GM10248 (cell line): ENCODE measurements at regions not wholly inside any gene's neighbourhood (a gene's known extent, or its start where the extent isn't known, plus 50 kb on each side); places are given as distances from the start of the nearest gene placed in this dataset.

Experiments
- CTCF ChIA-PET: fragments of 300-600 bp; sonication (Branson Sonifier 250); formaldehyde crosslinking; extraction: SDS; loops from one replicate; lab custom pipeline; 2021; ENCODE audit warnings: antibody characterized with exemption; lab: Yijun Ruan, JAX
- POLR2A ChIA-PET: fragments of 350-650 bp; sonication (Branson Sonifier 250); formaldehyde crosslinking; extraction: SDS; loops from one replicate; lab custom pipeline; 2020; ENCODE audit warnings: antibody characterized with exemption; lab: Yijun Ruan, JAX
- DNase-seq: peaks from one replicate; pipeline ENCODE4 v3.0.0; 2012; ENCODE audit errors: extremely low spot score
- TF ChIP-seq, protein P1 (sequence below): IDR thresholded peaks from 2 replicates; pipeline ENCODE4 v1.5.1; 2012; ENCODE audit warnings: mild to moderate bottlenecking, low read depth; ENCODE audit errors: extremely low read depth, missing control alignments, control extremely low read depth

DNA sequence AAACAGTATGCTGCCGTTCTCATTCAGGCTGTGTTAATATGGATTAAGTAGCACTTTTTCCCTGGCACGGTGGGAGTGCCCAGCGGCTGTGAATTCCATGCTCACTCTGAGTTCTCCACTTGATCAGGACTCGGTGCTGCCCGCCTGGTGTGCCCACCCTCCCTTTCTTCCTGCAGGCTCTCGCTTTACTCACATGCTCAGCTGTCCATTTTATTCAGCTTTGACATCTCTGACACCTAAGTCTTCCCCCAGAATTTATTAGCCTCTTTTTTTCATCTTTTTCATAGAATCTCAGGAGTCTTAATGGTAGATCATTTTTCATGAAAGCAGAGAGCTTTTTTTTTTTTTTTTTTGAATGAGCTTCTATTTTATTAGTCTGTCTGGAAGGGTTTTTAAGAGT is 626.5 kb downstream of the IRX1 start:
- DNase-seq, result no peak
- ChIA-PET POLR2A (no interaction called here), CTCF (no interaction called here)
- TF ChIP-seq, protein P1, sequence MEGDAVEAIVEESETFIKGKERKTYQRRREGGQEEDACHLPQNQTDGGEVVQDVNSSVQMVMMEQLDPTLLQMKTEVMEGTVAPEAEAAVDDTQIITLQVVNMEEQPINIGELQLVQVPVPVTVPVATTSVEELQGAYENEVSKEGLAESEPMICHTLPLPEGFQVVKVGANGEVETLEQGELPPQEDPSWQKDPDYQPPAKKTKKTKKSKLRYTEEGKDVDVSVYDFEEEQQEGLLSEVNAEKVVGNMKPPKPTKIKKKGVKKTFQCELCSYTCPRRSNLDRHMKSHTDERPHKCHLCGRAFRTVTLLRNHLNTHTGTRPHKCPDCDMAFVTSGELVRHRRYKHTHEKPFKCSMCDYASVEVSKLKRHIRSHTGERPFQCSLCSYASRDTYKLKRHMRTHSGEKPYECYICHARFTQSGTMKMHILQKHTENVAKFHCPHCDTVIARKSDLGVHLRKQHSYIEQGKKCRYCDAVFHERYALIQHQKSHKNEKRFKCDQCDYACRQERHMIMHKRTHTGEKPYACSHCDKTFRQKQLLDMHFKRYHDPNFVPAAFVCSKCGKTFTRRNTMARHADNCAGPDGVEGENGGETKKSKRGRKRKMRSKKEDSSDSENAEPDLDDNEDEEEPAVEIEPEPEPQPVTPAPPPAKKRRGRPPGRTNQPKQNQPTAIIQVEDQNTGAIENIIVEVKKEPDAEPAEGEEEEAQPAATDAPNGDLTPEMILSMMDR, result no peak

- ChIA-PET CTCF (no interaction called here), POLR2A (no interaction called here)
- TF ChIP-seq, protein P1, result no peak
- DNase-seq, result no peak
Observed at GRCh38 chr5:4222821-4223220, 627.2 kb downstream of the IRX1 start.

- DNase-seq, result no peak
- CTCF ChIA-PET, result no interaction called here
- TF ChIP-seq, protein P1, result no peak
- POLR2A ChIA-PET, result no interaction called here
Observed at GRCh38 chr5:4225741-4226140, 630.1 kb downstream of the IRX1 start.

DNA sequence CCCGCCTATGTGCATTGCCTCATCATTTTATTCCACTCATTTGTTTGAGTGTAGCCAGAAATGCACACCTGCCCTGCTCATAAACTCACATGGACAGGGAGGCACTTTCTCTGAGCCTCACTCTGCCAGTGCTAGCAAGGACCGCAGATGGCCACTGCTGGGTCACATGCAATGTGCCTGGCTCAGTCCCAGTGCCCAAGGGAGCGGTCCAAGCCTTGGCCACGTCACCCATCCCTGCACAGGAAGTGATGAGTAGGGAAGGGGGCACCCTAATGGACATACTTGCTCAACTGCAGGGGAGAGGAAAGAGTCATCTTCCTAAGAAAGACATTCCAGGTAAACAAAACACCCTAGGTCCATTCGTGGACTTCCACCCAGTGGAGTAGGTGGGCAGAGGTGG is 630.9 kb downstream of the IRX1 start:
- TF ChIP-seq, protein P1, result no peak
- ChIA-PET POLR2A (no interaction called here), CTCF (no interaction called here)
- DNase-seq, result no peak

DNA sequence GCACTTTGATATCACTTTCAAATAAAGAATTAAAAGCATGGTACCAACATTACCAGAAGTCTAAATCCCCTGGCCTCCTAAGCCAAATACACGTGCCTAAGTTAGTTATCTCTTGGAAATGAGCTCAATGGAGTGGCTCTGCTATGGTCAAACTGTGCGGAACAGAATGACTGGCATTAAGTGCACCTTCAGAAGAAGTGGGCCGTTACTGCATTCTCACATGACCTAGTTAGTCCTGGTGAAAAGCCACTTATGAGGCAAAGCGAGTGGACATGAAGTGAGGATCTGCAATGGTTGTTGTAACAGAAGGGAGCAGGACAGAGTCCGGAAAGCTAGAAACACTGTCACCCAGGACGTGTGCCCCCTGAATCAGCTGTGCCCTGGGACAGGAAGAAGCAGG is 633.1 kb downstream of the IRX1 start:
- ChIA-PET POLR2A (no interaction called here), CTCF (no interaction called here)
- TF ChIP-seq, protein P1, result no peak
- DNase-seq, result no peak

DNA sequence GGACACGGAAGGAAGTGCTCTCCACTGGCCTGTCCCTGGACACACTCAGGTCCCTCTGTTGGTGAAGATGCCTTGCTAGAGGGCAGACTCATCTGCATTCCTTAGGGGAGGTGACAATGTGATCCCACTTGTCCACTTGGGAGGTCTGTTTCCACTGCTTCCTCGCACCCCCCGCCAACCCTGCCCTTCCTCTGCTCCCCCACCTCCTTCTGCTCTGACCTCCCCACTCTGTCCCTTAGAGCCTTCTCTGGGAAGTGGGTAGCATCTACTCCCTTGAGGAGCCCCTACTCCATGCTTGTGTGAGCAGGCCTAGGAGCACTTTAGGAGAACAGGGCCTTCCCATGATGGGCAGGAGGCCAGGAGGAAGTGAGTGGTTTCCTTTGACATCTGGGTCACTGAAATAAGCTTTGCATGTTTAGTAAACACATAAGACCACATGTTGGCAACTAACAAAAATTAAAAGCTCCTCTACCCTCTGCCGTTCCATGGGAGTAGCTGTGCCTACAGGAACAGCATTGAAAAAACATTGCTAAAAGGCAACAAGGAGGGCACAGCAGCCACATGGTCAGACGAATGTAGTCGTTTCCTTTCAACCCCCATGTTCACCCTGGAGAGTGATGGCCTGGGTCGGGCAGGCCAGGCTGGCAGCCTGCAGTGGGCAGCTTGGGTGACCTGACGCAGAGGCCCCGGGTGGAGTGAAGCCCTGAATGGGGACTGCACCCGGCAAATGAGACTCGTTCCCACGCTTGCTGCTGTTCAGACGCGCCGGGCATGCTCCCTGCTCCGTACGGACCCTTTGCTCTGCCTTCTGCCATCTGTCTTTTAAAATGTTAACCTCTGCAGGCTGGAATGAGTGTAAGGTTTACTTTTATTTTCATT is 634.0 kb downstream of the IRX1 start:
- no peak for DNase-seq
- ChIA-PET POLR2A (no interaction called here), CTCF (no interaction called here)
- TF ChIP-seq, protein P1, result no peak
